Stimulated activated CD4-positive, alpha-beta T cell treated with anti-CD3 and anti-CD28 coated beads, TNF-alpha, amount 100 ng/mL, for 4 hours (primary cell): ENCODE measurements at regions not wholly inside any gene's neighbourhood (a gene's known extent, or its start where the extent isn't known, plus 50 kb on each side); places are given as distances from the start of the nearest gene placed in this dataset.

Experiments used
- DNase-seq, 3 experiments: peaks; one replicate each; pipeline ENCODE4 v3.0.0-alpha.2; 2020; ENCODE audit warnings: low read depth in 3 of 3

DNA sequence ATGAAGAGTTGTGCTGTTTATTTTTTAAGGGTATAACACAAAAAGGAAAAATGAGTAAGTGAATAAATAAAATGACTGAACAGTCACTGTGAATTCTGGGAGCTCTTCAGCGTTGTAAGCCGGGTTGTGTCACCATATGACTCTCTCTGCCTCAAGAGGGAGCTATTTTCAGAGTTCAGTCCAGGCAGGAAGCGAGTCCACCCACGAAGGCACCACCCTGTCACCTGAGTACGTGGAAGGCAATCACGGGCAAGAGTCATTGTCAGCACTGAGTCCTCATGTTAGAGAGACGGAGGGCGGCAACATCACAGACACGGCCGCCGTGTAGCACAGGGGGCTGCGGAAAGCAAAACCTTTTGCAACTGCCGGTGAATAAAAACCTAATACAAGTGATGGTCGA lies 227.6 kb downstream of the UTP18 start:
- no peak for DNase-seq

DNA sequence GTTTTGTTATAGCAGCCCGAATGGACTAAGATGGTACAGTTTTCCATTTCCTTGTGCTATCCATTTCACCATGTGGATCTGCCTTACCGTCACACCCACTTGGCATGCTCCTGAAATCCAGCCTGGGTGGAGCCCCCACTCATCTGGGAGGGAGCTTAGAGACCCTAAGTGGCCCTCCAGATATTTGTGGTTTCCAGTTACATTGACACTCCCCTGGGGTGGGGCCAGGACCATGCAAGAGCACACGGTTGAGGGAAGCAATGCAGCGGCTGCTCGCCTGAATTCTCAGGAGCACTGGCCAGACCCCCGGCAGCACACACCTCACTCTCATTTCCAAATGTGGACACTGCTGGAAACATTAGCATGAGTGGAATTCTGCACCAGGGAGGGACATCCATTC lies 231.1 kb downstream of the UTP18 start:
- no peak for DNase-seq

DNA sequence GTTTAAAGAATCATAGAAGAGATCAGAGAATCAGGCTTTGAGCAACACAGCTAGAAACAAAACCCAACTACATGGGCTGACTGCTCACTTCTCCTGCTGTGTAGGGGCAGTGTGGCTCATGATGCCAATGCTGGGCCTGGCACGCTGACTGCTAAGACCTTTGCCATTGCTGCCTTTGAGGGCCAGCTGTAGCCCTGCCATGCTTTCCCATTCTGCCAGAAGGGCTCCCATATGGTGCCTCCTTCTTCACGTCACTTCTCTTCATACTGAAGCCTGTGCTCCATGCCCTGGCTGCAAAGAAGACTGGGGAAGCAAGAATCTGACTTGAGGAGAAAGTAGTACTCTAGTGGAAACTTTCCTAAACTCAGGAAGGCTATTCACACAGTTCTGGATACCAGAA lies 232.9 kb downstream of the UTP18 start:
- DNase-seq = no peak

DNA sequence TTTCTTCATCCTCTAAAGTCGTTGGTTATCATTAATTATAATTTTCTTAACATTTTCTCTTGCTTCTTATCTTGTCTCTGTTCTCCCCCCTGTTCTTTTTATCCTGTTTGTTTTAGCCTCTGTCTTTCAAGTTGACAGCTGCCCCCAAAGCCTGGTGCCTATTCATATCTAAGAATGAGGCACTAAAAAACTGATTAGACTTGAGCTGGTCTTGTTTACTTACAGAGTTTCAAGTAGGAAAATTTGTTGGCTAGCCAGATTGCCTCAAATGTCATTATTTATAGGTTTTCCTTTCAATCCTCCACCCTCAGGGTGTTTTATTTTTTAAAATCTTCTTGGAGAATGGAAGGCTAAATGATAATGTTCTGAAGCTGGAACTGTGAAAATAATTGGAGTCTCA lies 236.0 kb downstream of the UTP18 start:
- DNase-seq = no peak

DNA sequence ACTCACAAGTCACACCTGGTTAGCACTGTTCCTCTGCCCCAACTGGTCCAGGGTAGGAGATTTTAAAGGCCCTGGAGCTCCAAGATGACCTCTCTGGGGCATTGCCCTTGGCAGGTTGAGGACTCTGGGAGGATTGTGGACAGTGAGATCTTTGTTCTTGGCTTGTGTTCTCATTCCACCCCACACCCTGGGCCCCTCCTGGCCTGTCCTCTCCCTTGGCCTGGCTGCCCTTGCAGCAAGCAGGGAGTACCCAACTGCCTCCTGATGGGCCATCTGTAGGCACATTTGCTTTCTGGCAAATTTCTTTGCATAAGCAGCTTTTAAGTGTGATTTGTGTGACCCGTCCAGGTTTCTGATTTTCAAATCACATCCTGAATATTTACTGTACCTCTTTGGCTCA lies 239.6 kb downstream of the UTP18 start:
- DNase-seq = no peak

DNA sequence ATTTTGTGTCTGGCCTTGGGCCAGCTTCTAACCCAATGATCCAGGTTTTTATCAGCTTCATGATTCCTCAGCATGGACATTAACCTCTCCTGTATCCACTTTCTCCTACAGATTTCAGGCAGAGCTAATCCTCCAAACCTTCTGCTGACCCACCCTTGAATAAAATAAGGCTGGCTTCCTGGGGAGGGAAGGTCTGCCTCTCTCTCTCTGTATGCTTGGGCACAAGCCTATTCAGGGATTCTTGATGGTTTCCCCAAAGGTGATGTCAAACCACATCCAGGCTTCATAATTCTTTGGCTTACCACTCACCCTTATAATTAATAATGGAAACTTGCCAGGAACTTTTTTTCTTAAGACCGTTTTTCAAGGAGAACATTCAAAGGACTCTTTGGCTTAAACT lies 240.1 kb downstream of the UTP18 start:
- no peak for DNase-seq

DNA sequence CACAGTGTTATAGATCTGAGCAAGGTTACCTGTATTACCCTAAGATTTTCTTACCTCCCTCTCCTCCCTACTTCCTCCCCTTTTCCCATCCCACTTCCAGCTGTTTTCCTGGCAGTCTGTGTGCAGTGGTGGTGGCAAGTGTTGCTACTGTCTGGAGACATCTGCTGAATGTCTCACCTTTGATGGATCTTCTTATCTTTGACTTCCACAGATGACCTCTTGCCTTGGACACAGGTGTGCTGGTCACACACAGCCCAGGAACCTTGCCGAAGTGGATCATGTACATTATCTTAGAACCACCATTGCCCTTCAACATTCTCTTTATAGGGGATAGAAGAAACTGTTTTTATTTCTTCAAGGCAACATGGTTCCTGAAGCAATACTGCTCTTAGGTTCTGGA lies 245.1 kb downstream of the UTP18 start:
- no peak for DNase-seq

DNA sequence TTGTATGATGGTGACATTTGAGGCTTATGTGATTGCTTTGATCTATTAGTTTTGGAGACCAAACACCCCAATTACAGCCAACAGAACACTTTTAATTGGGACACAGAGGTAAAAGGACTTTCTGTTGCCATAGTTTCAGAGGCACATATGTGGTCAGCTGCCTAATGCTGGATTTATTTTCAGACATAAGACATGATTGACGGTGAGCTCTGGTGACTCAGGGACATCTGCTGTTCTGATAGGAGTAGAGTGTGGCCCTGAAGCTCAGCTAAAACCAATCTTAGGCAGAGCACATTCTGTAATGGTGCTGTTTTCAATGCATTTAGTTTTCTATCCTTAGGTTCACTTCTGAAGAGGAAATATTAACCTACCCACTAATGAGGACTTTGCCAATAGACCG lies 247.1 kb downstream of the UTP18 start:
- no peak for DNase-seq

DNA sequence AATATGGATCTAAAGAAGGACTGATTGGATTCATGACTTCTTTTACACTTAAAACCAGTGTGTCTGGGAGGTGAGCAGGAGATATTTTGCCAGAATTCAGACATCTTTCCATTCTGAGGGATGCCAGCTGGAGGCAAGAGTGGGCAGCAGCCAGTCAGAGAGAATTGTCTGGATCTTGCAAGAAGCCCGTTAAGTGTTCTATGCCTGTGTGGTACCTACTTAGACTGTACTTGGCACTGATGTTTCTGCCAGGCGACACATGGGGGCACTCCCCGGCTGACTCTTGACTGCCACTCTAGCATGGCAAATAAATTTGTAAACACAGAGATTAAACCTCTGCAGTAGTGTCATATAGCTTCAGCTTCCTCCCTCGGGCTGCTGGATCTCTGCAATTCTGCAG lies 247.7 kb downstream of the UTP18 start:
- DNase-seq = no peak

DNA sequence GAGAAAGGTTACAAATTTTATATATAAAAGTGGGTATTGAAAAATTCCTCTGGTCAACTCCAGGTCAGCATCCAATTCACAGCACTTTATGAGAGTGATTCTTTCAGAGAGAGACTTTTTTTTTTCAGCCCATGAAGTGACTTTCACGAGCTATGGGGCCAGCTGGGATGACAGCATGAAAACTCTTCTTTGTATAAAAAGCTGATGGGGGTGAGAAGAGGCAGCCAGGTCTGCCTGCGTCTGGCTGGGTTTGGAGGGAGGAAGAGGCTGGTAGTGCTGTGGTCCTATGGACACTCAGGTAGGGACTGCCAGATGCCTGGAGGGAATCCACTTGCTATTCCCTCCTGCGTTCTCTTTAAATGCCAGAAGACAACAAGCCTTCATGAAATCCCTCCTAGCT lies 250.6 kb downstream of the UTP18 start:
- DNase-seq = no peak

DNA sequence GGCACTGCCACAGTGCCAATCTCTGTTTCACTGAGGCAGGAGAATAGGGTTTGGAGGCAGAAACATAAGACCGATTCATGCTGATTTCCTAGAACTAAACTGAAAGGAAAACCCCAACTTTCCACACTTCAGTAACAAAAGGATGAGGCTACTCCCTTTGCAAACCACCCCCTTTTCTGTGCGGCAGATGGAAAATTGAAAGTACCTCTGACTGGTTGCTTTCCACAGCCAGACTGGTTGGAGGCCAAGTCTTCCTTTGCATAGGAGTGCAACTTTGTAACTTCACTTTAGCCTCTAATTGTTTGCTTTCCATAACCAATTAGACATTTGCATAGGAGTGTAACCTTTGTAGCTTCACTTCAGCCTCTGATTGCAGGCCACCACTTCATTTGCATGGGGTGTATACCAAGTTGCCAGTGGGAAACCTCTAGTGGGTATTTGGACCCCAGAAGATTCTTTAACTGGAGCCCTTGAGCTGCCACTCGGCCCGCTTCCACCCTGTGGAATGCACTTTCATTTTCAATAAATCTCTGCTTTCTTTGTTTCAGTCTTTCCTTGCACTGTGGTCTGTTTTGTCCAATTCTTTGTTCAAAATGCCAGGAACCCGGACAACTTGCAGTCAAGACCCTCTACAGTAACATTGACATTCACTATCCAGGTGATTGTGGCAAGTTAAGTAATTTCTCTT lies 252.0 kb downstream of the UTP18 start:
- DNase-seq = no peak

DNA sequence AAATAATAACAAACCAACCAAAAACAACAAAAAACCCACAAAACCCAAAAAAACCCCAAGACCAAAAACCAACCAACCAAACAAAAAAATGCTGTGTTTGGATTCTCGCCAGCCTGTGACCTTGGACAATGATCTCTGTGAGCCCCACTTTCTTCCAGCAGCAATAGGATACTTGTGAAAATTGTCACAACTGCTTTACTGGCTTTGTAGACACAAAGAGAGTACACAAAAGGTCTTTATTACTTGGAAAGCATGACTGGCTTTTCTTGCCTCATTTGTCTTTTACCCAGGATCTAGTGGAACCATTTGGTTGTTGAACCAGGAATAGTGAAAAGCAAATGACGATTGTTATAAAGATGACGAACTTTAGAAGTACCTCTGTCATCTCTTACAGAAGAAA lies 256.6 kb downstream of the UTP18 start:
- no peak for DNase-seq

DNA sequence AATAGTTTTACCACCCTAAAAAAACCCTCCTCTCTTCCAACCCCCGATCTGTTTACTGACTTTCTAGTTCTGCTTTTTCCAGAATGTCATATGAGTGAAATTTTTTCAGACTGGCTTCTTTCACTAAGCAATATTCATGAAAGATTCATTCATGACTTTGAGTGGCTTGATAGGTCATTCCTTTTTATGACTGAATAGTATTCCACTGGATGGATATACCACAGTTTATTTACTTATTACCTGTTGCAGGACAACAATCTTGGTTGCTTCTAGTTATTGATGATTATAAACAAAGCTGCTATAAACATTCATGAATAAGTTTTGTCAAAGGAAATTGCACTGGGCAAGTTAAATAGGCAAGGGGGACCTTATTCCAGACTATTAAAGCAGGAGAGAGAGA lies 264.2 kb downstream of the UTP18 start:
- no peak for DNase-seq

DNA sequence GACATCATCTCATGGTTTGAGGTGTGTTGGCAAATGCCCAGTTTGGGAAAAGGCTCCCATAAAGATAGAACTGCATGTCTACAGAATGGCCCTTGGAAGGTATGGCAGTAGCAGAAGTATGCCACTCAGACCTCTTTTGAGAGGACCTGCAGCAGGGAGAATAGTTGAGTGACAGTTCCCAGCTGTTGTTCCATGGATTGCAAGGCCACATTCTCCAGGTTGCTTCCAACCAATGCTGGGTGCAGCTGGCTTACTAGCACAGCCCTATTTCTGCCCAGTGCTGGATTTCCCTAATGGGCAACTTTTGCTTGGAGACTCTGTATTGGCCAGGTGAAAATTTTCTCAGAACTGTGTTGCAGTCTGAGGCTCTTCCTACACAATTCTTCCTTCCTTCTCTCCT lies 266.2 kb downstream of the UTP18 start:
- no peak for DNase-seq

DNA sequence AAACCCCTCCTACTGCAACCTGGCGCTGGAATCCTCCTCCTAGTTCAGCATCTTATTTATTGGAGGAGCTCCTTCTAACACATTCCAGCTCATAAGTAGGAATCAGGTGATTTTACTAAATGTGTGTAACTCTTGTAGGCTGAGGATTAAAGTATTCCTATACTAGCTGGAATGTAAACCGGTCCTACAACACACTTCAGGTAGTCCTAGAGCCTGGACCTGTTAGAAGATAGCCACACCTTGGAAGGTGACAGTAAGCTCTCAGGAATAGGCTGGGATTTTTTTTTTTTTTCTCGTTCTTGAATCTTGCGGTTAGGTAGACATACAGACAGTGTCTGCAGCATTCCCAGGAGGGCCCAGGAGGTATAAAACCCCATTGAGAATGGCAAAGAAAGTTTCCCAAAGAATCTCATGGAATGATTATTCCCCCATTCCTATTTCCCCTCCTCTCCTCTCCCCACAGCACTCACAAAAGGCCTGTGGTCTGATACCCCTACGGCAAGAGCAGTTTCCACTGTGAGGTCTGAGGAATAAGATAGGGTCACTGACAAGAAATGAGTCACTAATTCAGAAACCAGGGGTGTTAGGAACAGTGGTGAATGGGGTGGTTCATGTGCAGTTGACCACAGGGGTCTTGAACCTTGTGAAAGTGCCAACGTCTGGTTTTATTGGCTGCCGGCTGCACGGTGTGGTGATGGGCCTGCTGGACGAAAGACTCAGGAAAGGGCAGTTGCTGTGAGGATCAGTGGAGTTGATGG lies 267.1 kb downstream of the UTP18 start:
- no peak for DNase-seq

DNA sequence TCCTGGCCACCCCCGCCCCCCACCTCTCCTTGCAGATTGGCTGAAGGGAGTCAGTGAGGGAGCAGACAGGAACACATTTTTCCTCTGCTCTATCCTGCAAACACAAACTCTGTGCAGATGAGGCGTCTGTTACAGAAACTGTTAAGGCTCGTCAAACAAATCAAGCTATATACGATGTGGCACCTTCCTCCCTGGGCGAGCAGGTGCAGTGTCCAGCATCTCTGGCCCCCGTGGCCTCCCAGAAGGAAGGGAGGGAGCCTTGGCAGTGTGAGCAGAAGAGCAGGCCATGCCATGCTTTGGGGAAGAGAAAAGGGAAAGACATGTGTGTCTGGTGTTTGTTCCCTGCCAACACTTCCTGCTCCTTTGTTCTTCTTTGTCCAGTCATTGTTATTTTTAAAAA lies 267.8 kb downstream of the UTP18 start:
- DNase-seq = no peak

DNA sequence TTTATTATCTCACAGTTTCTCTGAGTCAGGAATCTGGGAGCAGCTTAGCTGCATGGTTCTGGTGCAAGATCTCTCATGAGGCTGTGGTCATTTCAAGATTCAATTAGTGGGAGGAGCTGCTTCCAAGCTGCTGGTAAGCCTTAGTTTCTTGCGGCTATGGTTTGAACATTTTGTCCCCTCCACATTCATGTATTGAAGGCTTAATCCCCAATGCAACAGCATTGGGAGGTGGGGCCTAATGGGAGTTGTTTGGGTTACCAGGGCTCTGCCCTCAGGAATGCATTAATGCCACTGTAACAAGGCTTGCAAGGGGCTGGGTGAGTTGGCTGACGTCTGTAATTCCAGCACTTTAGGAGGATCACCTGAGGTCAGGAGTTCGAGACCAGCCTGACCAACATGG lies 272.9 kb downstream of the UTP18 start:
- no peak for DNase-seq

DNA sequence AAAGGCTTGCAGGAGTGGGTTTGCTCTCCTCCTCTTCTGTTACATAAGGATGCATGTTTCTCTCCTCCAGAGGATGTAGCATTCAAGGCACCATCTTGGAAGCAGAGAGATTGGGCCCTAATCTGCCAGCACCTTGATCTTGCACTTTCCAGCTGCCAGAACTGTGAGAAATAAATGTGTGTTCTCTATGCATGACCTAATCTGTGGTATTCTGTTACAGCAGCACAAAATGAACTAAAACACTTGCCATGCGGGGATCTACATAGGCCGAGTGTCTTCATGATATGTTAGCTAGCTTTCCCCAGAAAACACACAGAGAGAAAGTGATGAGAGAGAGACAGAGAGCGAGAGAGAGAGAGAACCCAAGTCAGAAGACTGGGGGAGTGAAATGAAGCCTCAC lies 273.5 kb downstream of the UTP18 start:
- no peak for DNase-seq

DNA sequence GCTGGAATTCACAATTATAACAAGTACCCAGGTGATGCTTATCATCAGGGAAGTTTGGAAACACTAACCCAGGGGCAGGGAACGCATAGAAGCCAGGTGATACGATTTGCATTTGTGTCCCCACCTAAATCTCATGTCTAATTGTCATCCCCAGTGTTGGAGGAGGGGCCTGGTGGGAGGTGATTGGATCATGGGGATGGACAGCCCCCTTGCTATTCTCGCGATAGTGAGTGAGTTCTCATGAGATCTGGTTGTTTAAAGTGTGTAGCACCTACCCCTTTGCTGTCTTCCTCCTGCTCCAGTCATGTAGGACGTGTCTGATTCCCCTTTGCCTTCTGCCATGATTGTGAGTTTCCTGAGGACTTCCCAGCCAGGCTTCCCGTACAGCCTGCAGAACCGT lies 276.3 kb downstream of the UTP18 start:
- no peak for DNase-seq

DNA sequence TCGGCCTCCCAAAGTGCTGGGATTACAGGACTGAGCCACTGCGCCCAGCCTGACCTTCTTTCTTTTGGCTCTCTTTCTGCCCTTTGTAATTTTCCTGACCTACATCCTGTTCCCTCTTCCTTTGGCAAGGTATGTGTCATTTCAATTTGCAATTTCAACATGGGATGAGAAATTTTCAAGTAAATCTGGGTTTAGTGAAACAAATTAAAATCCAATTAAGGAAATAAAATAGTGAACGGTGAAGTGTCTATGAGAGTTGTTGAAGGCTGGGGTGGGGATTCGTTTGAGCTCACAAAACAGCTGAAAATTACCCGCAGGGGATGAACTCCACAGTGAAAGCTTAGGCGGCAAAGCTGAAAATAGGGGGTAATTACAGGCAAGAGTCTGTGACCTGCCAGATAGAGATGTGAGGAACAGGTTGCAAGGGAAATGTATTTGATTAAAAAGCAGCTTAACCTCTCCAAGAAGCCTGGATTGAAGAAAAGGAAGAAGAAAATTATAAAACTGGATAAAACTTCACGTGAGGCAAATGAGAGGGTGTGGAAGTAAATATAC lies 277.7 kb downstream of the UTP18 start:
- no peak for DNase-seq

DNA sequence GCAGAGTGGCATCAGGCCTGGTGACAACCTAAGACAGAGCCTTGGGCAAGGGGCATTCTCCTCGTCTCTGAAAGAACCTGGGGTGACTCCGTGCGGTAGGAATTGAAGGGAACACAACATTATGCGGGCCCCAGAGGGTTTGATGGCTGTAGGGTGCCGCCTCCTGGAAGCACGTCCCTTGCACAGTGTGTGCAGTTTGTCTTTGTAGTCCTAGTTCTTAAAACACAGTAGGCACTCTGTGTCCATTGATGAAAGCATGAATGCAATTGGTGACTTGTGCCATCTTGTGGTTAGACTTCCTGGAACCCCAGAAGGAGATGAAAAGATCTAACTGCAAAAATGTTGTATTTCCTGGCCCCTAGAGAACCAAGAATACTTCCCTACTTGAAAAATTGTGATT lies 279.8 kb downstream of the UTP18 start:
- DNase-seq = no peak

DNA sequence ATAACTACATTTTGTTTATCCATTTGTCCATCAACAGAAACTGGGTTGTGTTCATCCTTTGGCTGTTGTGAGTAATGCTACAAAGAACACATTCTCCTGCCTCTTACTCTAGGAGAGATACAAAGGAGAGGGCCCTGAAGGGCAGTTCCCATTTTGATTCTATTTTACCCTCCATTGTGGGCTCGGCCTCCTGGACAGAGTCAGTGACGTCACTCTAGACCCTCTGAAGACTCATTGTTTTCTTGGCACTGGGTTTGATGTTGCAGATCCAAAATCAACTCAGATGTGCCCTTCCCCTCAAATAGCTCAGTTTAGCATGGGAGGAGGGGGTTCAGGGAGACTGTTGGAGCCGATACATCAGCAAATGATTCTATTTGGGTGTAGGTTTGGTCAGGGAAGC lies 280.9 kb downstream of the UTP18 start:
- no peak for DNase-seq

DNA sequence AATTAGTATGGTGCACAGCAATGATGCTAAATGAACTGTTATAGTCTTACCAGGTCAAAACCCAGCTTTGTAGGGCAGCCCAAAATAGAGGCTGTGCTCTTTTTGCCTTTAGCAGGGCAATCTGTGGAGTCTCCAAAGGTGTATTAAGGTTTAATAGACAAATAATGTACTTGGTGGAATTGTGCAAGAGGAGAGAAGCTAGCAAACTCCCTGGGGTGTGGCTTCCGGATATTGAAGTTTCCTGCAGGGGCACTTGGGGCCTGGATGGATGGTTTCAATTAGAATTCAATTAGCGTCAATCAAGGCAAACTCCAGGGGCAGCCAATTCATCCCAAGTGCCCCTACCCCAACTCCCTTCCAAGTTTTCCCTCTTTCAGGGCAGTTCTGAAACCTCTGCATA lies 285.8 kb downstream of the UTP18 start:
- DNase-seq = no peak

DNA sequence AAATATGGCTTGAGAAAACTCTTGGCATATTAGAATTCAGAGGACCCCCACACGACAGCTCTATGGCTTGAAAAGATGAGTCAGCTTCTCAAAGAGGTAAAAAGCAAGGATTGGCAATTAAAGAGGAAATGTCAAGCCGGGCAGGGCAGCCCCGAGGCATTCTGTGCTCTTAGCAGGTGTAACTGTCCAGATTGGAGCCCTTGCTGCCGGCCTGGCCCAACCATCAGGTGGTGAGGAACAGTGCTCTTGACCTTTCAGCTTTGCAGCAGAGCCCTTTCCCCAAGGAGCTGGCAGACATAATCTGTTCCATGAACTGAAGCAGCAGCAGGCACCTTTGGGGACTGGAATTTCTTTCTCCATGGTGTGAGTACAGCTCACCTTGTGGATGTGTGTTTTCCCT lies 287.8 kb downstream of the UTP18 start:
- DNase-seq = no peak
